HL-60 (cell line): ENCODE measurements at regions not wholly inside any gene's neighbourhood (a gene's known extent, or its start where the extent isn't known, plus 50 kb on each side); places are given as distances from the start of the nearest gene placed in this dataset.

Experiments
- GABPA ChIP-seq: IDR thresholded peaks from 2 replicates; pipeline ENCODE4 v1.6.1; 2012; ENCODE audit warnings: low read depth
- TF ChIP-seq, protein P1 (sequence below): IDR thresholded peaks from one replicate; pipeline ENCODE4 v1.5.1; 2011; ENCODE audit warnings: low read length, control low read depth, inconsistent platforms; ENCODE audit not compliant: insufficient read depth

DNA sequence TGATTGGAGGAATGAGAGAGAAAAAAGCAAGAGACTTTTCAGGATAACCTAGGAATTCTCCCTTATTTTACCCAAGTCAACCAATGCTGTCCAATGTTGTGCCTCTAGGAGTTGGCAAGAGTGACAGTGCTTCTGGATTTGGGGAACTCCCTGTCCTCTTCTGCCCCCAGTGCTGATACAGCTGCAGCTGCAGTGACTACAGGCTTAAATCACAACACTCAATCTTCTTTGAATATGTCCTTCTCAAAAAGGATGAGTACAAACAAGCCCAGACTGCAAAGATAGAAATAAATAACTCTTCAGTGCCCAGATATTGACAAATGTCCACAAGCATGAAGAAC is 141.0 kb upstream of the COL21A1 start:
- TF ChIP-seq, protein P1, sequence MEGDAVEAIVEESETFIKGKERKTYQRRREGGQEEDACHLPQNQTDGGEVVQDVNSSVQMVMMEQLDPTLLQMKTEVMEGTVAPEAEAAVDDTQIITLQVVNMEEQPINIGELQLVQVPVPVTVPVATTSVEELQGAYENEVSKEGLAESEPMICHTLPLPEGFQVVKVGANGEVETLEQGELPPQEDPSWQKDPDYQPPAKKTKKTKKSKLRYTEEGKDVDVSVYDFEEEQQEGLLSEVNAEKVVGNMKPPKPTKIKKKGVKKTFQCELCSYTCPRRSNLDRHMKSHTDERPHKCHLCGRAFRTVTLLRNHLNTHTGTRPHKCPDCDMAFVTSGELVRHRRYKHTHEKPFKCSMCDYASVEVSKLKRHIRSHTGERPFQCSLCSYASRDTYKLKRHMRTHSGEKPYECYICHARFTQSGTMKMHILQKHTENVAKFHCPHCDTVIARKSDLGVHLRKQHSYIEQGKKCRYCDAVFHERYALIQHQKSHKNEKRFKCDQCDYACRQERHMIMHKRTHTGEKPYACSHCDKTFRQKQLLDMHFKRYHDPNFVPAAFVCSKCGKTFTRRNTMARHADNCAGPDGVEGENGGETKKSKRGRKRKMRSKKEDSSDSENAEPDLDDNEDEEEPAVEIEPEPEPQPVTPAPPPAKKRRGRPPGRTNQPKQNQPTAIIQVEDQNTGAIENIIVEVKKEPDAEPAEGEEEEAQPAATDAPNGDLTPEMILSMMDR, result no peak
- no peak for TF ChIP-seq GABPA
